ENCODE measurements at regions not wholly inside any gene's neighbourhood (a gene's known extent, or its start where the extent isn't known, plus 50 kb on each side); places are given as distances from the start of the nearest gene placed in this dataset.

- dilution Hi-C loops (cut with MboI; ENCODE audit: extremely low pct_ligation_motif_present, low sequenced_read_pairs) = no loop called here
- H3K9me3 ChIP-seq (replicated peaks; ENCODE audit: control insufficient read depth, insufficient read depth, low read length) = no peaks in the 10 kb centered on the region
- H3K4me1 ChIP-seq (ENCODE audit: control insufficient read depth, extremely low read depth, insufficient read depth, low read length) = no peaks in the 10 kb centered on the region
- ChIA-PET POLR2A (no interaction called here), CTCF (no interaction called here)
- H4K20me1 ChIP-seq (replicated peaks; ENCODE audit: control insufficient read depth, extremely low read depth, insufficient read depth, low read length) = no peaks in the 10 kb centered on the region
- TF ChIP-seq EZH2 (IDR thresholded peaks at IDR 0.05; ENCODE audit: borderline replicate concordance, low read depth, low read length, severe bottlenecking) = no peak
- no peak for TF ChIP-seq POLR2A (IDR thresholded peaks at IDR 0.05; ENCODE audit: low read depth, low read length)
- no peak for TF ChIP-seq MAX (IDR thresholded peaks at IDR 0.05; ENCODE audit: insufficient read depth, insufficient read length)
- TF ChIP-seq CTCF (IDR thresholded peaks at IDR 0.05; ENCODE audit: extremely low read depth in 1 of 2, insufficient read depth in 1 of 2, low read depth in 1 of 2, low read length in 2 of 2) = no peak
- no peak for TF ChIP-seq POLR2AphosphoS5 (IDR thresholded peaks at IDR 0.05; ENCODE audit: insufficient read depth, low read depth, low read length)
- TF ChIP-seq MYC (IDR thresholded peaks at IDR 0.05; ENCODE audit: low read depth, low read length) = no peak
- TF ChIP-seq GATA2 (IDR thresholded peaks at IDR 0.05; ENCODE audit: insufficient read depth, insufficient read length, low read depth, low read length) = no peak
- no peak for TF ChIP-seq FOS (IDR thresholded peaks at IDR 0.05; ENCODE audit: borderline replicate concordance, insufficient read depth, low read length)
- TF ChIP-seq JUN (IDR thresholded peaks at IDR 0.05; ENCODE audit: borderline replicate concordance, insufficient read depth, insufficient read length, low read depth) = no peak
- DNase-seq (ENCODE audit: low read depth, low spot score) (no peak), FAIRE-seq (no peak)
- no peaks in the 10 kb centered on the region for H3K9me1 ChIP-seq (replicated peaks; ENCODE audit: control insufficient read depth, extremely low read depth, insufficient read depth, low read length)
- intact Hi-C loops (cut with micrococcal nuclease) = no loop called here
- H3K27me3 ChIP-seq (ENCODE audit: control insufficient read depth in 2 of 2, insufficient read depth in 2 of 2, low read length in 2 of 2) = no peaks in the 10 kb centered on the region
- H2AFZ ChIP-seq (ENCODE audit: low read depth, low read length) = no peak overlapping the region
- no peak overlapping the region for H3K9ac ChIP-seq (replicated peaks; ENCODE audit: extremely low read depth, insufficient read depth, low read length)
- no TSS peak for BruUV-seq (replicated peaks)
- H3K4me2 ChIP-seq (ENCODE audit: insufficient read depth, low read length) = no peak overlapping the region
- no peak overlapping the region for H3K4me3 ChIP-seq (replicated peaks in 1 of 3; ENCODE audit: insufficient read depth in 1 of 3, low read depth in 1 of 3, low read length in 3 of 3)
- no peak overlapping the region for H3K27ac ChIP-seq (ENCODE audit: insufficient read depth, low read depth, low read length)
- no peaks in the 10 kb centered on the region for H3K79me2 ChIP-seq (ENCODE audit: control insufficient read depth, insufficient read depth, low read length)
- no peaks in the 10 kb centered on the region for H3K36me3 ChIP-seq (ENCODE audit: control insufficient read depth in 2 of 2, extremely low read depth in 1 of 2, insufficient read depth in 2 of 2, low read length in 2 of 2)
Observed at GRCh38 chr10:128914681-128915080, 552.4 kb upstream of the MGMT start.
